ENCODE measurements at regions not wholly inside any gene's neighbourhood (a gene's known extent, or its start where the extent isn't known, plus 50 kb on each side); places are given as distances from the start of the nearest gene placed in this dataset.
"Not testable (repeated sequence)": the region's sequence is repeated elsewhere in the genome, so short reads cannot be mapped to it uniquely, and the experiment has no call there.

- no peak for DNase-seq (ENCODE audit: low read depth)
Measured at GRCh38 chr3:153552887-153553604, 391.0 kb downstream of the RAP2B start.

GRCh38 chr3:153553605-153553945, 391.5 kb downstream of the RAP2B start:
- DNase-seq (ENCODE audit: low read depth): no peak

GRCh38 chr3:153555919-153556318, 393.9 kb downstream of the RAP2B start:
- DNase-seq (ENCODE audit: low read depth): no peak

GRCh38 chr3:153559366-153559765, 397.3 kb downstream of the RAP2B start:
- not testable (repeated sequence) for DNase-seq (ENCODE audit: low read depth)

GRCh38 chr3:153567011-153567410, 405.0 kb downstream of the RAP2B start:
- no peak for DNase-seq (ENCODE audit: low read depth)

- DNase-seq (ENCODE audit: low read depth): no peak
Measured at GRCh38 chr3:153567556-153567955, 405.5 kb downstream of the RAP2B start.

- DNase-seq (ENCODE audit: low read depth): not testable (repeated sequence)
Measured at GRCh38 chr3:153570481-153570880, 408.5 kb downstream of the RAP2B start.

GRCh38 chr3:153572165-153572564, 410.1 kb downstream of the RAP2B start:
- no peak for DNase-seq (ENCODE audit: low read depth)

- no peak for DNase-seq (ENCODE audit: low read depth)
Measured at GRCh38 chr3:153572654-153573053, 410.6 kb downstream of the RAP2B start.

- no peak for DNase-seq (ENCODE audit: low read depth)
Measured at GRCh38 chr3:153573481-153573880, 411.5 kb downstream of the RAP2B start.

GRCh38 chr3:153574445-153574844, 412.4 kb downstream of the RAP2B start:
- no peak for DNase-seq (ENCODE audit: low read depth)

- no peak for DNase-seq (ENCODE audit: low read depth)
Measured at GRCh38 chr3:153577059-153577736, 415.2 kb downstream of the RAP2B start.

GRCh38 chr3:153578046-153578445, 416.0 kb downstream of the RAP2B start:
- DNase-seq (ENCODE audit: low read depth): no peak

- DNase-seq (ENCODE audit: low read depth): no peak
Measured at GRCh38 chr3:153590051-153590450, 428.0 kb downstream of the RAP2B start.

- DNase-seq (ENCODE audit: low read depth): no peak
Measured at GRCh38 chr3:153591561-153592245, 429.7 kb downstream of the RAP2B start.

- DNase-seq (ENCODE audit: low read depth): no peak
Measured at GRCh38 chr3:153595186-153595815, 433.3 kb downstream of the RAP2B start.

GRCh38 chr3:153596401-153596800, 434.4 kb downstream of the RAP2B start:
- no peak for DNase-seq (ENCODE audit: low read depth)

GRCh38 chr3:153599685-153600084, 437.7 kb downstream of the RAP2B start:
- no peak for DNase-seq (ENCODE audit: low read depth)

- DNase-seq (ENCODE audit: low read depth): no peak
Measured at GRCh38 chr3:153600896-153601295, 438.9 kb downstream of the RAP2B start.

GRCh38 chr3:153601374-153601853, 439.4 kb downstream of the RAP2B start:
- DNase-seq (ENCODE audit: low read depth): no peak

GRCh38 chr3:153602801-153603200, 440.8 kb downstream of the RAP2B start:
- DNase-seq (ENCODE audit: low read depth): no peak

GRCh38 chr3:153614140-153614539, 452.1 kb downstream of the RAP2B start:
- DNase-seq (ENCODE audit: low read depth): no peak

GRCh38 chr3:153614563-153614962, 452.5 kb downstream of the RAP2B start:
- no peak for DNase-seq (ENCODE audit: low read depth)
